Astrocyte (in vitro differentiated cells and primary cell): ENCODE measurements at regions not wholly inside any gene's neighbourhood (a gene's known extent, or its start where the extent isn't known, plus 50 kb on each side); places are given as distances from the start of the nearest gene placed in this dataset.

Source experiments
- CTCF ChIP-seq: IDR thresholded peaks from 2 replicates; pipeline ENCODE4 v1.5.1; 2011; ENCODE audit warnings: low read depth, mild to moderate bottlenecking, inconsistent platforms, low read length, moderate library complexity; ENCODE audit not compliant: insufficient read depth
- EZH2 ChIP-seq: IDR thresholded peaks from 2 replicates; pipeline ENCODE4 v1.6.1; 2012; ENCODE audit warnings: mild to moderate bottlenecking, low read length, inconsistent platforms; ENCODE audit not compliant: insufficient read depth

- TF ChIP-seq CTCF (no peak), EZH2 (no peak)
These were observed 81.3 kb upstream of the KYNU start for GRCh38 chr2:142796161-142796560.
